Panc1 (cell line): ENCODE measurements at regions not wholly inside any gene's neighbourhood (a gene's known extent, or its start where the extent isn't known, plus 50 kb on each side); places are given as distances from the start of the nearest gene placed in this dataset.

ENCODE experiments used
- ATAC-seq: fragments of 200-7000 bp; cut with Tn5 transposase; 2 replicates; pipeline ENCODE4 v1.9.1; 2020; ENCODE audit warnings: mild to moderate bottlenecking, moderate library complexity
- BruUV-seq: library from RNA; stranded (reverse); fragments of 400-500 nt; replicated peaks from 2 replicates; lab custom pipeline; 2021; lab: Mats Ljungman, UMichigan
- CTCF ChIA-PET: fragments of 300-600 bp; sonication (Branson Sonifier 250); formaldehyde crosslinking; loops from one replicate; lab custom pipeline; 2022; ENCODE audit warnings: antibody characterized with exemption; lab: Charles Lee
- POLR2A ChIA-PET: fragments of 300-600 bp; sonication (Branson Sonifier 250); formaldehyde crosslinking; loops from one replicate; lab custom pipeline; 2022; ENCODE audit warnings: antibody characterized with exemption; lab: Charles Lee
- DNase-seq: peaks from one replicate; pipeline ENCODE4 v3.0.0-alpha.2; 2010; ENCODE audit warnings: low read depth, low spot score
- H3K27ac ChIP-seq: 2 replicates; pipeline ENCODE4 v1.5.1; 2011; ENCODE audit warnings: mild to moderate bottlenecking, low read length, inconsistent platforms
- H3K27me3 ChIP-seq: fragments of 200-500 bp; sonication (Bioruptor generic); 2 replicates; pipeline ENCODE4 v1.6.0; 2014; ENCODE audit warnings: low read length, inconsistent platforms; ENCODE audit not compliant: control insufficient read depth, insufficient read depth
- H3K36me3 ChIP-seq: fragments of 200-500 bp; sonication (Bioruptor generic); 2 replicates; pipeline ENCODE4 v1.5.1; 2014; ENCODE audit warnings: inconsistent platforms, mild to moderate bottlenecking, low read length, moderate library complexity; ENCODE audit not compliant: control insufficient read depth, insufficient read depth
- H3K4me1 ChIP-seq: 2 replicates; pipeline ENCODE4 v1.5.1; 2011; ENCODE audit warnings: inconsistent platforms, mild to moderate bottlenecking, low read length, moderate library complexity; ENCODE audit not compliant: control insufficient read depth, insufficient read depth
- H3K4me3 ChIP-seq, 2 experiments: 2 replicates each; pipeline ENCODE4 v1.5.1; 2011 to 2012; ENCODE audit warnings: low read depth in 2 of 2, low read length in 2 of 2, mild to moderate bottlenecking in 2 of 2, inconsistent platforms in 1 of 2, moderate library complexity in 1 of 2
- H3K9me3 ChIP-seq: fragments of 200-500 bp; sonication (Bioruptor generic); 2 replicates; pipeline ENCODE4 v1.5.1; 2014; ENCODE audit warnings: low read depth, mild to moderate bottlenecking, inconsistent platforms, low read length, moderate library complexity; ENCODE audit not compliant: control insufficient read depth, insufficient read depth
- CTCF ChIP-seq: fragments of 450-650 bp; IDR thresholded peaks from 2 replicates; pipeline ENCODE4 v1.5.1; 2017; ENCODE audit warnings: mild to moderate bottlenecking
- POLR2AphosphoS5 ChIP-seq: IDR thresholded peaks from 2 replicates; pipeline ENCODE4 v1.6.1; 2012; ENCODE audit warnings: mild to moderate bottlenecking, low read depth, low read length, moderate library complexity
- SIN3A ChIP-seq: IDR thresholded peaks from 2 replicates; pipeline ENCODE4 v1.6.1; 2012; ENCODE audit warnings: low read depth, mild to moderate bottlenecking, low read length, moderate library complexity, borderline replicate concordance; ENCODE audit not compliant: insufficient read depth
- TCF7L2 ChIP-seq: IDR thresholded peaks from 2 replicates; pipeline ENCODE4 v1.6.1; 2011; ENCODE audit warnings: mild to moderate bottlenecking, low read depth, low read length, inconsistent platforms
- in situ Hi-C: cut with HindIII; loops from 2 replicates; pipeline ENCODE4 v1.10.0; 2016; ENCODE audit warnings: low sequenced_read_pairs, low pct_unique_long_range_greater_than_20kb
- intact Hi-C: fragments of 100-400 bp; cut with micrococcal nuclease; formaldehyde crosslinking; loops from one replicate; pipeline ENCODE4 v1.10.0; 2022; ENCODE audit not compliant: unreplicated experiment
- TF ChIP-seq, protein P1 (sequence below), 2 experiments: IDR thresholded peaks; 2 replicates each; pipeline ENCODE4 v1.6.1; 2011 to 2012; ENCODE audit warnings: low read depth in 2 of 2, control low read depth in 1 of 2, low read length in 1 of 2, mild to moderate bottlenecking in 1 of 2, moderate library complexity in 1 of 2; ENCODE audit not compliant: insufficient read depth in 1 of 2

- intact Hi-C loops, result no loop called here
- H3K36me3 ChIP-seq, result no peaks in the 10 kb centered on the region
- no peaks in the 10 kb centered on the region for H3K9me3 ChIP-seq
- H3K4me3 ChIP-seq, result no peak overlapping the region
- in situ Hi-C loops, result no loop called here
- TF ChIP-seq, protein P1, sequence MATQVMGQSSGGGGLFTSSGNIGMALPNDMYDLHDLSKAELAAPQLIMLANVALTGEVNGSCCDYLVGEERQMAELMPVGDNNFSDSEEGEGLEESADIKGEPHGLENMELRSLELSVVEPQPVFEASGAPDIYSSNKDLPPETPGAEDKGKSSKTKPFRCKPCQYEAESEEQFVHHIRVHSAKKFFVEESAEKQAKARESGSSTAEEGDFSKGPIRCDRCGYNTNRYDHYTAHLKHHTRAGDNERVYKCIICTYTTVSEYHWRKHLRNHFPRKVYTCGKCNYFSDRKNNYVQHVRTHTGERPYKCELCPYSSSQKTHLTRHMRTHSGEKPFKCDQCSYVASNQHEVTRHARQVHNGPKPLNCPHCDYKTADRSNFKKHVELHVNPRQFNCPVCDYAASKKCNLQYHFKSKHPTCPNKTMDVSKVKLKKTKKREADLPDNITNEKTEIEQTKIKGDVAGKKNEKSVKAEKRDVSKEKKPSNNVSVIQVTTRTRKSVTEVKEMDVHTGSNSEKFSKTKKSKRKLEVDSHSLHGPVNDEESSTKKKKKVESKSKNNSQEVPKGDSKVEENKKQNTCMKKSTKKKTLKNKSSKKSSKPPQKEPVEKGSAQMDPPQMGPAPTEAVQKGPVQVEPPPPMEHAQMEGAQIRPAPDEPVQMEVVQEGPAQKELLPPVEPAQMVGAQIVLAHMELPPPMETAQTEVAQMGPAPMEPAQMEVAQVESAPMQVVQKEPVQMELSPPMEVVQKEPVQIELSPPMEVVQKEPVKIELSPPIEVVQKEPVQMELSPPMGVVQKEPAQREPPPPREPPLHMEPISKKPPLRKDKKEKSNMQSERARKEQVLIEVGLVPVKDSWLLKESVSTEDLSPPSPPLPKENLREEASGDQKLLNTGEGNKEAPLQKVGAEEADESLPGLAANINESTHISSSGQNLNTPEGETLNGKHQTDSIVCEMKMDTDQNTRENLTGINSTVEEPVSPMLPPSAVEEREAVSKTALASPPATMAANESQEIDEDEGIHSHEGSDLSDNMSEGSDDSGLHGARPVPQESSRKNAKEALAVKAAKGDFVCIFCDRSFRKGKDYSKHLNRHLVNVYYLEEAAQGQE (IDR thresholded peaks at IDR 0.05; ENCODE audit: insufficient read depth in 1 of 2, low read depth in 2 of 2, low read length in 1 of 2), result no peak
- TF ChIP-seq SIN3A (no peak), POLR2AphosphoS5 (no peak), TCF7L2 (no peak), CTCF (no peak)
- H3K27ac ChIP-seq, result no peak overlapping the region
- no peaks in the 10 kb centered on the region for H3K4me1 ChIP-seq
- BruUV-seq, result no TSS peak
- ChIA-PET POLR2A (no interaction called here), CTCF (no interaction called here)
- no peak for DNase-seq
- H3K27me3 ChIP-seq, result no peaks in the 10 kb centered on the region
- no peak for ATAC-seq
These were observed 394.9 kb downstream of the BCL11B start for GRCh38 chr14:98877065-98877464.

DNA sequence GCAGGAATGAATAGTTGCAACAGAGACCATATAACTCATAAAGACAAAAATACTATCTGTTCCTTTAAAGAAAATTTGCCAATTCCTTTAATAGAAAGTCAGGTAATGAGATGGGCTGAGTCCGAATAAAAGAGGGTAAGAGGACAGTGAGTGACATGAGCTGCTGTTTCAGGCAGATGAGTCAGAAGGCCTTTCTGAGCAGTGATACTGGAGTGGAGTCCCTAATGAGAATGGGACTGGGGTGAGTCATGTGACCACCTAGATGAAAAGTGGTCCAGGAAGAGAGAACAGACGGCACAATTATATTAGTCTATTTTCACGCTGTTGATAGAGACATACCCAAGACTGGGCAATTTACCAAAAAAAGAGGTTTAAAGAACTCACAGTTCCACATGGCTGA lies 393.7 kb downstream of the BCL11B start:
- H3K27me3 ChIP-seq, result no peaks in the 10 kb centered on the region
- no peak overlapping the region for H3K4me3 ChIP-seq
- ChIA-PET CTCF (no interaction called here), POLR2A (no interaction called here)
- ATAC-seq (no peak), DNase-seq (no peak)
- no peaks in the 10 kb centered on the region for H3K9me3 ChIP-seq
- no peaks in the 10 kb centered on the region for H3K36me3 ChIP-seq
- BruUV-seq, result no TSS peak
- no peak for TF ChIP-seq TCF7L2
- TF ChIP-seq, protein P1 (IDR thresholded peaks at IDR 0.05; ENCODE audit: insufficient read depth in 1 of 2, low read depth in 2 of 2, low read length in 1 of 2), result no peak
- no peak for TF ChIP-seq POLR2AphosphoS5
- TF ChIP-seq CTCF, result no peak
- TF ChIP-seq SIN3A, result no peak
- intact Hi-C loops (no loop called here), in situ Hi-C loops (no loop called here)
- H3K4me1 ChIP-seq, result no peaks in the 10 kb centered on the region
- no peak overlapping the region for H3K27ac ChIP-seq
